ENCODE measurements at regions not wholly inside any gene's neighbourhood (a gene's known extent, or its start where the extent isn't known, plus 50 kb on each side); places are given as distances from the start of the nearest gene placed in this dataset.

DNA sequence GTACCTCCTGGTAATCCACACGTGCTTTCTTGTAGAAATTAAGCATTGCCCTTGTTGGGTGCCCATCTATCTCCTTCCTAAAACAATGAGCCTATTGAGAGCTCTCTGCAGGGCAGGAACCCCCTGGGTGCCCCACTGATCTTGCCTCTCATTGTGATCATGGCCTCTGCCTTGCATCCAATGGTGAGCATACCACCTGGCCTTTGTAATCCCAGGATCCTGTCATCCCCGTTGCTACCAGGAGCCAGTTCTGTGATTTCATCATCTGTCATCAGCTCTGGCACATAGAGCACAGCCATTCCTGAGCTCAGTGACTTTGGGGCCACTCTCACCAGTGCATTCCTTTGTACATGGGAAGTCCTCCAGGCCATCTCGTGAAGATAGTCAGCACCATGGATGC lies 381.0 kb upstream of the ID2 start:
- TF ChIP-seq, protein P1, sequence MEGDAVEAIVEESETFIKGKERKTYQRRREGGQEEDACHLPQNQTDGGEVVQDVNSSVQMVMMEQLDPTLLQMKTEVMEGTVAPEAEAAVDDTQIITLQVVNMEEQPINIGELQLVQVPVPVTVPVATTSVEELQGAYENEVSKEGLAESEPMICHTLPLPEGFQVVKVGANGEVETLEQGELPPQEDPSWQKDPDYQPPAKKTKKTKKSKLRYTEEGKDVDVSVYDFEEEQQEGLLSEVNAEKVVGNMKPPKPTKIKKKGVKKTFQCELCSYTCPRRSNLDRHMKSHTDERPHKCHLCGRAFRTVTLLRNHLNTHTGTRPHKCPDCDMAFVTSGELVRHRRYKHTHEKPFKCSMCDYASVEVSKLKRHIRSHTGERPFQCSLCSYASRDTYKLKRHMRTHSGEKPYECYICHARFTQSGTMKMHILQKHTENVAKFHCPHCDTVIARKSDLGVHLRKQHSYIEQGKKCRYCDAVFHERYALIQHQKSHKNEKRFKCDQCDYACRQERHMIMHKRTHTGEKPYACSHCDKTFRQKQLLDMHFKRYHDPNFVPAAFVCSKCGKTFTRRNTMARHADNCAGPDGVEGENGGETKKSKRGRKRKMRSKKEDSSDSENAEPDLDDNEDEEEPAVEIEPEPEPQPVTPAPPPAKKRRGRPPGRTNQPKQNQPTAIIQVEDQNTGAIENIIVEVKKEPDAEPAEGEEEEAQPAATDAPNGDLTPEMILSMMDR (tag by site-specific recombination; IDR thresholded peaks at IDR 0.05), result no peak
- TF ChIP-seq ZEB2 (tag by site-specific recombination; IDR thresholded peaks at IDR 0.05) (no peak), PRDM1 (tag by site-specific recombination; IDR thresholded peaks at IDR 0.05) (no peak), ZNF776 (tag by site-specific recombination; IDR thresholded peaks at IDR 0.05; ENCODE audit: borderline replicate concordance) (no peak)
